ENCODE measurements at regions not wholly inside any gene's neighbourhood (a gene's known extent, or its start where the extent isn't known, plus 50 kb on each side); places are given as distances from the start of the nearest gene placed in this dataset.
"Not testable (repeated sequence)": the region's sequence is repeated elsewhere in the genome, so short reads cannot be mapped to it uniquely, and the experiment has no call there.

DNA sequence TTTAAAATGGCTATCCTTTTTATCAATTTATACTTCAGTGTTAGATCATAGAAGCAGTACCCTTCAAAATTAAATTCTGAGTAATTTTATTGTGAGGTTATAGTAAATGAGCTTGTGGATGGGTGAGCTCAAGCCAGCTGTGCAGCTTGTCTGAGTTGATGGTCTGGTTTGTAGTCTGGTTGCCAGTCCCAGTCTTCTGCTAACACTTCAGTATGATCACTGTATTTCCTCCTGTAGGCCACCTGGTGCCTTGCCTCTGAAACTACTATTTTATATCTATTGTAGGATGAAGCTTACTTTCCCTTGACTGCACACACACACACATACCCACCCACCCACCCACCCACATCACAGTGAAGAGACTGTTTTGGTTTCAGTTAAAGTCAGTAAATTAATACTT is 496.4 kb downstream of the PCNX1 start:
- DNase-seq, result no peak

DNA sequence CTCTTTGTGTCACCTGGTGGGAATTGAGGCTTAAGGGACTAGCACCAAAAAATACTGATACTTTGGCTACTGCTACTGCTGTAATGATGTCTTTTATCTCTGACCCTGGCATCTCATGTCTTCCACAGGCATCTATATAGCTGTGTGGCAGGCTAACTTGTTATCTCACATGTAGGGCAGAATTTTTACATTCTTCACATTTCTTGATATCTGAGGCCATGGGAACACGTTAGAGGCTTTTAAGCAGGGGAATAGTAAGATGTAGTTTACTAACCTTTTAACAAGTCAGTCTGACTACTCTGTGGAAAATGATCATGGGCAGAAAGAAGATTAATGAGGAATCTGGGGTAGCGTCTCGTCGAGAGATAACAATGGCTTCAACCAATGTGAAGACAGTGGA is 498.4 kb downstream of the PCNX1 start:
- DNase-seq, result no peak

DNA sequence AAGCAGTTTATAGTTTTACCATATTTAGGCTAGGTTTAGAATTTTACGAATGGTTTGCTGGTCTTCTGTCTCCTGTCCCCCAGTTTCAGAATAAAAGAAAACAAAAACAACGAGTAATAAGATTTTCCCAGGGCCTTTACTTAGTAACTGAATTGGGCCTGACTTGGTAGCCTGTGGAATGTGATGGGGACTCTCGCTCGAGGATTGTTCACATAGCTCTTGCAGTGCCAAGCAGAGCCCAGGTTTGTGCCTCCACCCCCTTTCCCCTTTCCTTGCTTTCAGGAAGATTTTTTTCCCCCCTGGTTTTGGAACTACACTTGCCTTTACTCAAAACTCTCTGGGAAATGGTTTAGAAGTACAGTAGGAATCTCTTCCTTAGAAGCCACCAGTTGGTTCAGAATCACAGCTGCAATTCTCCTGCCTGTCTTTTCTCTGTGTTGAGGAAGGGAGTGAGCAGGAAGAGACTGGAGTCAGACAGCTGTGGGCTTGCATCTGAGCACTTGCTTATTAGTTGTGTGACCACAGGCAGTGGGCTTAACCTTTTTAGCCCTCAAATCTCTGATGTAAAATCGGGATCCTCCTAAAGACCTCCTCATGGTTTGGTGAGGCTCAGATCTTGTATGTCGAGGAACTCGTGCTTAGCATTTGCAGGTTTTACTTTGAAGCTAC is 501.2 kb downstream of the PCNX1 start:
- no peak for DNase-seq

DNA sequence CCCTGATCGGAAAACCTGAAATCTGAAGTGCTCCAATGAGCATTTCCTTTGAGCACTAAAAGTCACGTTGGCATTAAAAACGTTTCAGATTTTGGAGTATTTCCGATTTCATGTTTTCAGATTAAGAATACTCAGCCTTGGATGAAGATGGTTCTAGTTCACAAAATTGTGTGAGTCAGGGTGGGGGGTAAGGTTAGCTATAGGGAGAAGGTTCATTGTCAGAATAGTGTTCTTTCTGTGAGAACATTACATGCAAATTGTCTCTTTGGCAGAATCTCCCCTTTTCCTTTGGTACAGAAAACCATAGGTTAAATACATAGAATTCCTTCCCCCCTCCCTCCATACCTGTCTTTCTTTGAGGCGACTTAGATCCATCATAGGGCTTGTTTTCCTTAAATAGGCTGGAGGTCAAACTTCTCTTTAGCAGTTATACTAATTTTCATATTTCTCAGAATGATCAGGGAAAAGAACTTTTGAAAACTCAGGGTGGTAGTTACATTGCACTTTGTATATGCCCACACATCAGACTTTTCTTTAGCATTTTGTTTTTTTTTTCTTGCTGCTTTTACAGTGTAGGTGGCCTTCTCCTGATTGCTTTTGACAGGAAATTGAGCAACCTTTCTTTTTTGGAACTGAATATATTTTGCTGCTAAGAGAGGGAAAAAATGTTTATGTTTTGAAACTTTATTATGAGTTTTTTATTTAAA is 503.5 kb downstream of the PCNX1 start:
- DNase-seq, result no peak

DNA sequence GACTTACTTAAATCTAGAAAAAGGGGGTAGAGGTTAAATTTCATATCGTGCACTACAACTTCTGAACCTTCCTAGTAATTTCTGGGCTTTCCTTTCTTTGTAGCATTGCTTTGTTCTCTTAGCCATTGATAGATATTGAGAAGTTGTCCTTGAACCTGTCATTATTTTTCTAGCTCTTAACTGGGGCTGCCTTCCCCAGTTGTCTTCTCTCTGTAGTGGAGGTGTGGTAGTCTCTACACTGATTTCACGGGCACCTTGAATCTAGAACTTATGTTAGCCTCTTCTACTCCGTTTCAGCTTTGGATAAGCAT is 504.0 kb downstream of the PCNX1 start:
- no peak for DNase-seq

DNA sequence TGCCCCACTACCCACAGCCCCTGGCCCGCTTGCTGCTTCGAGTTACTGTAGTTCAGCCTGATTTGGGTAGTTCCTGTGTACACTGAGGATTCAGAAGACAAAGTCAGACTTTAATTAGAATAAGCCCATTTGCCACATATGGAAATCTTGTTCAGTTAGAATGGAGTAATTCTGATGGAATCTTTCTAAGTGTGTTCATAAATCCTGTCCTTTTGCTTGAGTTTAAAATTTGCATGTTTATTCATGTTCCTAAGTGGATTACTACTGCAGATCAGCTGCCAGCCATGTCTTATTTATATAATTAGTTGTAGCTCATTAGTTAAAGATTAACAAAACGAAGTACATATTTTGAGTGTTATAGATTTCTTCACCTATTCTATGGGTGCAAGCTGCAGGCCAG is 504.5 kb downstream of the PCNX1 start:
- DNase-seq, result no peak

DNA sequence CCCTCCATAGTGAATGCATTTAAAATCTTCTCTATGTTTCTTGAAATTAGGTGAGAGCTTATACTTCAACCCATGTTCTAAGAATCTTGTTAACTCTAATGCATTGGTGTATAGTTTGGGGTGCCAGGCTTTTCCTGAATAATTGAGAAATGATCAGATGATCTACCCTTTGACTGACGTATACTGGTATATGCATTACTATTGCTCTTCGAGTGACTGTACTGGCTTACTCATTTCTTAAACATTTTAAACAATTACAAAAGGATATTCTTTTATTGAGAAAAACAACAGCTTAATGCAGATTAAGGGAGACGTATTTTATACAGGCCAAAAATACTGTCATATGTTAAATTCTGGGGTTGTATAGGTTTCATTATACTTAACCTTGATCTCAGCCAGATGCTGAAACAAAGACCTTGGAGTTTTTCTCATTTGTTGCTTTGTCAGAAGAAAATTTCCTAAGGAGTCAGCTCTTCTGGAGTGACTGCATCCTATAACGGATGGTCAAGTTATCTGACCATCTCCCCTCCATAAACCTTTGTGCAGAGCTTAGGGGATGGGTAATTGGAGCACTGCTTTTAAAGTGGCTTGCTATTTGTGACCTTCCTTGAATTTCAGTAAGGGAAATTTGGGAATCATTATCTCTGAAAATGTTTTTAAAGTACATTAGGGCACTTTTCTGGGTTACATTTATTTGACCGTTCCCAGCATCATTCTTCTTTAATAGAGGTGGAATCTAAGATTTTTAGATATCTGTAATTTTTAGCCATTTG is 507.6 kb downstream of the PCNX1 start:
- DNase-seq, result no peak

DNA sequence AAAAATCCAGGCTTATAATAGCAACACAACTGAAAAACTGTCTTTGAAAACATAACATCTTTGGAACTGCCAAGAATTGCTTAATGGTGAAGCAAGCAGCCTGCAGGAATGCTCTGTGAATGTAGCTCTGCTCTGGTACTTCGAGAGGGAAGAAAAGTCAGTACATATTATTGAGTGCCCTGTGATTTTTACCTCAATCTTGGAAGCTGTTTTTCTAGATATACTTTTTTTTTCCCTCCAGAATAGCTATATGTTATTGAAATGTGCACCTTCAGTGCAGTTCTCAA is 508.1 kb downstream of the PCNX1 start:
- no peak for DNase-seq

DNA sequence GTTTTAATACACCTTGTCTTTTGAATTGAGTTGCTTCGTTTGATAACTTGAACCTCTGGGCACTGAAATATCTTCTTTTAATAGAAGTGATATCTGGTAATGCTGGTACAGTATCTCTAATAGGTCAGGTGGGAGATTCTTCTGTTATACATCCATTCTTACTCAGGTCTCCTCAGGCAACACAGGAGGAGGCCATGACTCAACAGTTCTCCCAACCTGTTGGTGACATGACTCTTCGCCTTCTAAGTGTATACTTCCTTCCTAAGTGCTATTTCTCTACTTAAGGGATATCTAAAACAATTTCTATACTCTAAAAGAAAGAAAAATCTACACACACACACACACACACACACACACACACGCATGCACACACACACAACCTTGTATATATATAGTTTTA is 509.1 kb downstream of the PCNX1 start:
- DNase-seq, result no peak

DNA sequence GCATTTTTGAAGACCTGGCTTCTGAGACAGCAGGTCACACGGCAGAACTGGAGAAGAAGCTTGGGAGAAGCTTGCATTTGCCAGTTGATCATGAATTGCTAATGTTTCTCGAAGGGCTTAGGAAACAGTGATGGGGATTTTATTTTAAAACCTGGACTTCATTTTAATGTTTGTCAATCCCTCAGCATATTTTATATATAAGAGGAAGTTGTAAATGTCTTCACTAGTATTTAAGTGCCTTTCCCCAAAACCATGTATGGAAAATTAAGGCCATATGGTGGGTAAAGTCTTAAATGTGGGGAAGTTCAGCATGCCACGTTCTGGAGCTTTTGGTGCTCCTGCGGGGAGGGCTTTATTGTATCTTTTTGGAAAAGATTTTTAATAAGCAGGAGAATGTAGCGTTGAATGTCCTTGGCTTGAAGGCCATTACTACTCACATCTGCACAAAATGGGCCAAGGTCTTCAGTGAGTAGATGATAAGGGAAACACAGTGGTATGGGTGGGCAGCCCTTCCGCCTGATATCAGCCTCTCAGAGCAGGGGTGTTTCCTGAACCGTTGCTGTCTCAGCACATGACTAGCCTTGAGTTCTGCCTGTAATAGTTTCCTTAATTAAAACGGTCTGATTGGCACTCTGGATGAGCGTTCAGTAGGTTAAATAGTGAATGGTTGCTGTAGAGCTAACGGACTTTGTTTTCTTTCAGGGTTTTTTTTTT is 511.4 kb downstream of the PCNX1 start:
- DNase-seq, result no peak

DNA sequence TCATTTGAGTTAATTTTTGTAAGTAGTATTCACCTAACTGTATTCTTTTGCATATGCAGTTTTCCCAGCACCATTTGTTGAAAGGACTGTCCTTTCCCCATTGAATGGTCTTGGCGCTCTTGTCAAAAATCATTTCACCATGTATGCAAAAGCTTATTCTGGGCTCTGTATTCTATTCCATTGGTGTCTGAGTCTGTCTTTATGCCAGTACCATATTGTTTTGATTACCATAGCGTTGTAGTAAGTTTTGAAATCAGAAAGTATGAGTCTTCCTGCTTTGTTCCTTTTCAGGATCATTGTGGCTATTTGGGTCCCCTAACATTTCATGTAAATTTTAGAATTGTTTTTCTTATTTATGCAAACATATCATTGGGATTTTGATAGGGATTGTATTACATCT is 508.7 kb upstream of the RGS6 start:
- DNase-seq, result no peak

DNA sequence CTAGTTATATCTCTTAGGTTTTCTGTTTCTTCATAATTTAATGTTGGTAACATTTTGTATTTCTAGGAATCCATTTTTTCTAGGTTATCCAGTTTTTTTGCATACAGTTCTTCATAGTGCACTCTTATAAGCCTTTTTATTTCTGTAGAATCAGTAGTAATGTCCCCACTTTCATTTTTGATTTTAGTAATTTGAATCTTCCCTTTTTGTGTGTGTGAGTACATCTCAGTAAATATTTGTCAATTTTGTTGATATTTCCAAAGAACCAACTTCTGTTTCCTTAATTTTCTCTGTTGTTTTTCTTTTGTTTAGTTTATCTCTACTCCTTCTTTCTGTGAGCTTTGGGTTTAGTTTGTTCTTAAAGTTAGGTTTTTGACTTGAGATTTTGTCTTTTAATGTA is 507.3 kb upstream of the RGS6 start:
- no peak for DNase-seq

DNA sequence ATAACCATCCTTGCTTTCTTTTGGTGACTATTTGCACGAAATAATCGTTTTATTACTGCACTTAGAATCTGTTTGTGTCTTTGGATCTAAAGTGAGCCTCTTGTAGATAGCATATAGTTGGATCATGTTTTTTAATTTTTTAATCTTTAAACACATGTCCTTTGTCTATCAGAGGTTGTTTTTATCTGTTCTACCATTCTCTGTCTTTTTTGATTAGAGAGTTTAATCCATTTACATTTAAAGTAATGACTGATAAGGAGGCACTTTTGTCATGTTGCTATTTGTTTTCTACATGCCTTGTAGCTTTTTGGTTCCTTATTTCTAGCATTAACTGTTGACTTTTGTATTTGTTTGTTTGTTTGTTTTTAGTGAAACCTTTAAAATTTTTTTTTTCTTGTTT is 506.2 kb upstream of the RGS6 start:
- DNase-seq, result no peak

DNA sequence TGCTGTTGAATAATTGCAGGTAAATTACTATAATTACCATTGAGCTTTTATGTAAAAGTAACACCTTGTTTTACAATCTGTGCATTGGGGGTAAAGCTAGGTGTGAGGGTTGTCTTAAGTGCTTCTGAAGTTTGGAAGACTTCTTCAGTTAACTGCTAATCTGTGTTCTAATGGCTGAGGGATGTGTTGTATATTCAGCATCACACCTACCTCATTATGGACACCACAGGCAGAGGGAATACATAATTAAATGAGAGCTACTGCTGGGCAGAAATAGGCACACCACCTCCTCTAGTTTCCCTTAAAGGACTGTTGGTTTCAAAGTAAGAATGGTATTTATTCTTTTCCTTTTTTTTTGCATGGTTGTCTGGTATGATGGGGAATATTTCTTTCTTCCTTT is 502.3 kb upstream of the RGS6 start:
- DNase-seq, result no peak

DNA sequence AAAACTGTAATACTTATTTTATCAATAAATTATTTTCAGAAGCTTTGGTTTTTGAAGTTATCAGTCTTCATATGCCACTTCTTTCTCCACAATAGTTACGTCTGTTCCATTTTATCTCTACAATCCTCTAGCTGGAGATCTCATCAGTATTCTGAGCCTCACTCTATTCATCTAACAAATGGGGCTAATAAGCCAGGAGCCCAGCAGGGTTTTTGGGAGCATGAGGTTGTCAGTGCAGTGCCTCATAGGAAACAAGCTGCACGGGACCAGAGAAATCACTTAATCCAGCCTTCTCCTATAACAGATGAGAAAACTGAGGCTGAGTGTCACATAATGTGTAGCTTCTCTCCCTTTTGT is 501.9 kb upstream of the RGS6 start:
- DNase-seq, result no peak

DNA sequence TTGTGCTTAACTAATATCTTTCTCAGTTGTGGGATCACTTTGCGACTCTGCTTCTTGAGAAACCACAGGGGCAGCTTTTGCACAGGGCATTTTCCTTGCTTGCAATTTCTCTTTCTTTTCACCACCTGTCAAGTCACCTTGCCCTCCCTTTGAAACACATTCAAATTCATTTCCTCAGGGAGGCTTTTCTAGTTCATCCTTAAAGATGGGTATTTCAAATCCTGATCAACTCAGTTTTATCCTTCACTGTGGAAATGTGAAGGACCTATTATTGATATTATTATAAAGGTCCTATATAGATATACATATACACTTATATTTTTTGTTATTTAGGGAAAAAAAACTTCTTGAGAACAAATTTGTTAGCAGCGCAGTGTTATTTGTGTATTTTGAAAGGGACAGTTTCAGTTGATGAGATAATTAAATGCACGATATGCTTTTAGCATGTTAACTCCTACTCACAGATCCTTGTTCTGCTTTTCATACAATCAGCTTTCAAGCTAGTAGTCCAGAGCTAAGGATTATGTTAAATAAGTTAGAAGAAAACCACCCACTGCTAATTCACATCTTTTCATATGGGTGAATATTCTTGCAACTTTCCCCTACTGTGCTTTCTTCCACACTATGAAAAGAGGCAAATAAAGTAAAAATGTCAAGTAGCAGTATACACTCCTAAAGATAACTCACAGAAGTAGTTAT is 501.4 kb upstream of the RGS6 start:
- no peak for DNase-seq

DNA sequence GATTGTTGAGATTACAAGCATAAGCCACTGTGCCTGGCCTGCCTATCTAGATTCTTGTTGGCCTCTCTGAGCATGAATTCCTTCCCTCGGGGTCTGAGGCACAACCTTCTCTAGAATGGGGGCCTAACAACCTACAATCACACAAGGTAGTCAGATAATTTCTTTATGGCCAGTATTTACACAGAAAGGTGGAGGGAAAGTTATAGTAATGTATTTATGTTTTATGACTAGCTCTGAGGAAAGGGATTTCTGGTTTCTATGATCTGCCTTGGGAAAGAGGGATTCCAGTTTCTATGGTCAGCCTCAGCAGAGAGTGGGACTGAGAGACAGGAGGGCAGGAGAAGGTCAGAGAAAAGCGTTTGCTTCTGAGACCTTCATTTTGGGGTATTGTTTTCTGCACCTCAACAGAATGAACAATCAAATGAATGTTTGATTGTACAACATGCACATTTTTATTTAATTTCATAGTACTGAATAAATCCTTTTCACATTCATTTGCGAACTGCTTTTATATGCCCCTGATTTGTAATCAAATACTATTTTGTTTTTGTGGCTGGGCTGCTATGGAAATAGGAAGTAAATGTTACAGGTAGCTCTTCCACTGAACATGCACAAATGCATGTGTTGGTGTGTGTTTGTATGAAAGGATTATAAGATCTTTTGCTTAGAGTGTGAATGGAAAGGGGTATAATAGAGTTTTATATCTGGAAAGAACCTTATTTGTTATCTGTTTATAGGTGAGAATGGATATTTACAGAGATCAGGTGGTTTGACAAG is 499.7 kb upstream of the RGS6 start:
- DNase-seq, result no peak

DNA sequence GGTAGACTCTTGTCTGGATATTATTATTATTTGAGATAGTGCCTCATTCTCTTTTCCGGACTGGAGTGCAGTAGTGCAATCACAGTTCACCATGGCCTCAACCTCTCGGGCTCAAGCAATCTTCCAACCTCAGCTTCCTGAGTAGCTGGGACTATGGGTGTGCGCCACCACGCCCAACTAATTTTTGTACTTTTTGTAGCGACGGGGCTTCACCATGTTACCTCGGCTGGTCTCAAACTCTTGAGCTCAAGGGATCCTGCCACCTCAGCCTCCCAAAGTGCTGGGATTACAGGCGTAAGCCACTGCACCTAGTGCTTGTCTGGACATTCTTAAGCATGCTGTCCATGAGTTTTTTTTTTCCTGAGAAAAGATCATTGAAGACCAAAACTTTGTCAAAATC is 498.9 kb upstream of the RGS6 start:
- no peak for DNase-seq

DNA sequence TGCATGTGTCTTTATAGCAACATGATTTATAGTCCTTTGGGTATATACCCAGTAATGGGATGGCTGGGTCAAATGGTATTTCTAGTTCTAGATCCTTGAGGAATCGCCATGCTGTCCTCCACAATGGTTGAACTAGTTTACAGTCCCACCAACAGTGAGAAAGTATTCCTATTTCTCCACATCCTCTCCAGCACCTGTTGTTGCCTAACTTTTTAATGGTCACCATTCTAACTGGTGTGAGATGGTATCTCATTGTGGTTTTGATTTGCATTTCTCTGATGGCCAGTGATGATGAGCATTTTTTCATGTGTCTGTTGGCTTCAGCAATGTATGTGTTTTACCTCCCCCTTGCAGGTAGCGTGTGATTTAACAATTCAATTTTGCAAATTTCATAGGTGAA is 496.6 kb upstream of the RGS6 start:
- DNase-seq, result not testable (repeated sequence)

DNA sequence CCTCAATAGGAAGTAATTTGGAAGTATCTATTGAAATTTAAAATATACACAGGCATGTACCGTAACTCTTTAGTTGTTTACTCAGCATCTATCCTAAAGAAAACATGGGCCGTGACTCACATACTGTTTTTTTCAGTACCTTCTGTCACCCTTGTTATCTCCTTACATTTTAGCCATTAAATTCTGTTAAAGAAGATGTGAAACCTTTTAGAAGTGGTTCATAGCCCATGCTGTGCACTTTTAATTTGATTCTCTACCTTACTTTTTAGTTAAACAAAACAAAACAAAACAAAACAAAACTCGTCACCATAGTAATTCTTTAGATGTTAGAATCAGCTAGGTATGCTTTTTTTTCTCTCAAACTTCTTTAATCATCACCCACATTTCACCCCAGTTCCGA is 494.4 kb upstream of the RGS6 start:
- no peak for DNase-seq

DNA sequence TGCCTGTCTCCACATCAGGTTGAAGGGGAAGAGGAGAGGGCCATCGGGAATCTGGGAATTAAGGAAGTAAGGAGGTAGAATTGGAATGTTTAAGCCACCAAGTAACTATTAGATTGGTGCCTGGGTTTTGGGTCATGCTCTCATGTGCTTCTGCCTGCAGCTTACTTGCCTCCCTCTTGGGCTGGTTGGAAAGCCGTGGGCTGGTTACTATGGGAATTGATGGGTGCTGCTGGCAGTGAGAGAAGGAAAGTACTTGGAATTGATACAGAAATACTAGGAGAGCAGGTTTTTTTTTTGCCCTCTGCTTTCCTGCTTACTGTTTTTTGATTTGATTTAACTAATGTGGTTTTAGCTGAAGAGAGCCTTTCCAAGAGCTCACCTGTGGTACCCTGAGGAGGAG is 493.5 kb upstream of the RGS6 start:
- no peak for DNase-seq

DNA sequence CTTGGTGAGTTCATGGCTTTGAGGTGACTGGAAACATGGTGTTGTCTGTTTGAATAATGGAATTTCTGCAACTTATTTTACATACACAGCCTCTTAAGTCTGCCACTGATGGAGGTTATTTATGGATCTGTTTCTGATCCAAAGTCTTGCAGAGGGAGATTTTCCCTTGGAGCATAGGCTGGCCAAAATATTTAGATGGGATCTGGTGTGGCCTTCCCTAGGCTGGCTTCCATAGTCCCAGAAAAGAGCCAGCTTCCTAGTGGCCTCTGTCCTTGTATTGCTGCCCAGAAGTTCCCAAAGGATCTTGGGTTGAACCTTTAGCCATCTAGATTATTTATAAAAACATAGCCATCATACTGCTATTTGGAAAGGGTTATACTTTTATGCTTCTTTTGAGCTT is 491.1 kb upstream of the RGS6 start:
- DNase-seq, result no peak
